Thoracic aorta (tissue), 2 donors: ENCODE measurements at regions not wholly inside any gene's neighbourhood (a gene's known extent, or its start where the extent isn't known, plus 50 kb on each side); places are given as distances from the start of the nearest gene placed in this dataset.

Experiments used
- ATAC-seq: fragments of 150-250 bp; one replicate; pipeline ENCODE4 v1.8.0; 2017; ENCODE audit warnings: low read depth; ENCODE audit not compliant: insufficient number of reproducible peaks, low FRiP score
- DNase-seq: peaks from one replicate; pipeline ENCODE4 v3.0.0-alpha.2; 2020; ENCODE audit warnings: low spot score
- H3K27ac ChIP-seq, 2 donors: fragments of 200-600 bp; sonication (generic); 1 replicate in 1 of 2; 2 replicates in 1 of 2; pipeline ENCODE4 v1.5.1; 2016; ENCODE audit warnings: mild to moderate bottlenecking in 2 of 2, moderate library complexity in 2 of 2
- H3K27me3 ChIP-seq: fragments of 200-600 bp; sonication (generic); replicated peaks from 2 replicates; pipeline ENCODE4 v1.6.0; 2016; ENCODE audit warnings: mild to moderate bottlenecking; ENCODE audit not compliant: insufficient read depth
- H3K36me3 ChIP-seq: fragments of 200-600 bp; sonication (generic); one replicate; pipeline ENCODE4 v1.5.1; 2016
- H3K4me1 ChIP-seq, 2 donors: fragments of 200-600 bp; sonication (generic); 1 replicate in 1 of 2; 2 replicates in 1 of 2; pipeline versions ENCODE4 v1.5.1 to v1.6.0; 2016; ENCODE audit warnings: low read depth in 2 of 2, mild to moderate bottlenecking in 1 of 2; ENCODE audit not compliant: control insufficient read depth in 1 of 2
- H3K4me3 ChIP-seq: fragments of 200-600 bp; sonication (generic); 2 replicates; pipeline ENCODE4 v1.5.1; 2016; ENCODE audit warnings: mild to moderate bottlenecking
- H3K9me3 ChIP-seq: fragments of 200-600 bp; sonication (generic); 2 replicates; pipeline ENCODE4 v1.5.1; 2016
- TF ChIP-seq, protein P1 (sequence below): fragments of 200-600 bp; sonication (generic); IDR thresholded peaks from one replicate; pipeline ENCODE4 v1.5.1; 2019; ENCODE audit warnings: antibody characterized with exemption

DNA sequence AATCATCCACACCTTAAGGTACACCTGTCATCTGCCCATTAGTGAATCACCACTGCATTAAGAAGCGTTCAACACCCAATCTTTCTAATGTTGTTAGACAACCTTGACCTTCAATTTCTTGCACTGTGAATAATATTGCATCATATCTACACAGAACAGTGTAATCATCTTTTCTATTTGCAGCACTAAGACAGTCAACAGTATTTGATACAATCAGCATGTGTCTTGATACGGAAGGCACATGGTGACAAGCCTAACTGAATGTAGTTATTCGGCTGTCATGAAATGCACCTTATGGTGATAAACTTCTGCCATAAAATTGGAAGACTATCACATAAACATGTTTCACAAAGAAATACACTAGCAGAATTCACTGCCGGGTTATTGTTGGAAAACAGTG is 253.9 kb upstream of the THRB start:
- Histone ChIP-seq H3K9me3 (no peaks in the 10 kb centered on the region), H3K36me3 (no peaks in the 10 kb centered on the region), H3K27me3 (no peaks in the 10 kb centered on the region), H3K4me1 (no peaks in the 10 kb centered on the region), H3K4me3 (no peak overlapping the region), H3K27ac (no peak overlapping the region)
- TF ChIP-seq, protein P1, sequence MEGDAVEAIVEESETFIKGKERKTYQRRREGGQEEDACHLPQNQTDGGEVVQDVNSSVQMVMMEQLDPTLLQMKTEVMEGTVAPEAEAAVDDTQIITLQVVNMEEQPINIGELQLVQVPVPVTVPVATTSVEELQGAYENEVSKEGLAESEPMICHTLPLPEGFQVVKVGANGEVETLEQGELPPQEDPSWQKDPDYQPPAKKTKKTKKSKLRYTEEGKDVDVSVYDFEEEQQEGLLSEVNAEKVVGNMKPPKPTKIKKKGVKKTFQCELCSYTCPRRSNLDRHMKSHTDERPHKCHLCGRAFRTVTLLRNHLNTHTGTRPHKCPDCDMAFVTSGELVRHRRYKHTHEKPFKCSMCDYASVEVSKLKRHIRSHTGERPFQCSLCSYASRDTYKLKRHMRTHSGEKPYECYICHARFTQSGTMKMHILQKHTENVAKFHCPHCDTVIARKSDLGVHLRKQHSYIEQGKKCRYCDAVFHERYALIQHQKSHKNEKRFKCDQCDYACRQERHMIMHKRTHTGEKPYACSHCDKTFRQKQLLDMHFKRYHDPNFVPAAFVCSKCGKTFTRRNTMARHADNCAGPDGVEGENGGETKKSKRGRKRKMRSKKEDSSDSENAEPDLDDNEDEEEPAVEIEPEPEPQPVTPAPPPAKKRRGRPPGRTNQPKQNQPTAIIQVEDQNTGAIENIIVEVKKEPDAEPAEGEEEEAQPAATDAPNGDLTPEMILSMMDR, result no peak
- DNase-seq (no peak), ATAC-seq (no peak)

DNA sequence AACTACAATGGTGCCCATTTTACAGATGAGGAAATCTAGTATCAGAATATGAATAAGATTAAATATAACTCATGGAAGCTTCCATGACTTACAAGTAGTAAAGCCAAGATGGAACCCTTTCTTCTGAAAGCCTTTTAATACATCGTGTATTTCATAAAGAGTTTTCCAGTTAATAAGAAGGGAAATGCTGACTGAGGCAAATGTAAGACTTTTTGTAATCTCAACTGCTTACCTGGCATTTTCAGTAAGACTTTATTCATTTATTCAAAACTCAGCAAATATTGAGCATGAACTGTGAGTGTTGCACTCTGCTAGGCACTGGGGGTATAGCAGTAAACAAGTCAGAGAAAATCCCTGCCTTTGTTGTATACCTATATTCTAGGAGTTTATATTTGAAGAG is 256.4 kb upstream of the THRB start:
- TF ChIP-seq, protein P1, result no peak
- no peak for ATAC-seq
- Histone ChIP-seq H3K27me3 (no peaks in the 10 kb centered on the region), H3K4me1 (no peaks in the 10 kb centered on the region), H3K36me3 (no peaks in the 10 kb centered on the region), H3K27ac (no peak overlapping the region), H3K4me3 (no peak overlapping the region), H3K9me3 (no peaks in the 10 kb centered on the region)
- DNase-seq, result no peak

DNA sequence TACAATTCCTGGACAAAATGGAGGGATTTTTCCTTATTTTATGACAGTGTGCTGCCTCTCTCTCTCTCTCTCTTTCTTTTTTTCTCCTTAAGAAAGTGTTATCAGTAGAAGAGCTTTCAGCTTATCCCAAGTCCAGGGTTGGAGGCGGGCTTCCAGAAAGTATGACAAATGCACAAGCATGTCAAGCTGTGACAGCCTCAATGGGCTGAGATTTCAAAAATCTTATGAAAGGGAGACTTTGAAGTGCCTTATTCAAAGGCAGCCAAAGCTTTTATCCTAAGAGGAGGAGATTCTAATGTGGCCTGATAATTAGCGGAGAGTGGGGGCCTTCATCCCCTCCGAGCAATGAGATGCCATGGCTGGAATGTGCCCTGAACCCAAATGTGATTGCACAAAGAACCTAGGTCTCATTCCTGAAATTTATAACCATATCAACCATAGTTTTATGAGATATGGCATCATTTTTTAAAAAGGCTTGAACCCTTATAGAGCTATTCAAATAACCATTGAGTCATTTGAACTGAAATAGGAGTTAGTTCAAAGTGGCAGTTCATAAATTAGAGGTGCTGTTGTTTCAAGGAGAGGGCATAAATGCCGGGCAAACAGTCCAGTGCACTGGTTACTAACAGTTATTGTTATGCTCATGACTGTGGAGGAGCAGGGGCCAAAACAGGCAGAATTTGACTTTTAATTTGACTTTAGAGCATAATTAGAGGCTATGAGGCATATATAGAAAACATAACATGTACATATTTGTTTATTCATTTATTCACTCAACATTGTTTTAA is 261.6 kb upstream of the THRB start:
- ATAC-seq, result no peak
- DNase-seq, result no peak
- Histone ChIP-seq H3K36me3 (no peaks in the 10 kb centered on the region), H3K4me3 (no peak overlapping the region), H3K9me3 (no peaks in the 10 kb centered on the region), H3K27ac (no peak overlapping the region), H3K4me1 (no peaks in the 10 kb centered on the region), H3K27me3 (no peaks in the 10 kb centered on the region)
- TF ChIP-seq, protein P1, result no peak

DNA sequence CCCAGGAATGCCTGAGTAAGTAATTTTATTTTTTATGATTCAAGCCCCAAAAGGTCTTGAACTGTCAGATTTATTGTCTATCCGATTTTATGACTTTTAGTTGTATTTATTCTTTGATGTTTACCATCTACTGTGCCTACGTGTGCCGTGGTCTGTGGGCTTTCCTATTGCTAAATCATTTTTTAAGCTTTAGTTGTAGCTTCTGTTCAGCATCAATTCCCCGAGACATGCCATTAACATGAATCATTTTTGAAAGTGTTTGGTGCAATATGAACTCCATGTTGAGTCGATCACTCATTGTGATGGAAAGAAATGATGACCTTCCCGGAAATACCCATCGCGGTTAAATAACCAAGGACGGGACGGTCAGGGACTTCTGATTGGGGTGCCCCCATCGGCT is 268.7 kb upstream of the THRB start:
- Histone ChIP-seq H3K4me3 (no peak overlapping the region), H3K36me3 (no peaks in the 10 kb centered on the region), H3K9me3 (no peaks in the 10 kb centered on the region), H3K27ac (no peak overlapping the region), H3K4me1 (no peaks in the 10 kb centered on the region), H3K27me3 (no peaks in the 10 kb centered on the region)
- TF ChIP-seq, protein P1, result no peak
- ATAC-seq (no peak), DNase-seq (no peak)

DNA sequence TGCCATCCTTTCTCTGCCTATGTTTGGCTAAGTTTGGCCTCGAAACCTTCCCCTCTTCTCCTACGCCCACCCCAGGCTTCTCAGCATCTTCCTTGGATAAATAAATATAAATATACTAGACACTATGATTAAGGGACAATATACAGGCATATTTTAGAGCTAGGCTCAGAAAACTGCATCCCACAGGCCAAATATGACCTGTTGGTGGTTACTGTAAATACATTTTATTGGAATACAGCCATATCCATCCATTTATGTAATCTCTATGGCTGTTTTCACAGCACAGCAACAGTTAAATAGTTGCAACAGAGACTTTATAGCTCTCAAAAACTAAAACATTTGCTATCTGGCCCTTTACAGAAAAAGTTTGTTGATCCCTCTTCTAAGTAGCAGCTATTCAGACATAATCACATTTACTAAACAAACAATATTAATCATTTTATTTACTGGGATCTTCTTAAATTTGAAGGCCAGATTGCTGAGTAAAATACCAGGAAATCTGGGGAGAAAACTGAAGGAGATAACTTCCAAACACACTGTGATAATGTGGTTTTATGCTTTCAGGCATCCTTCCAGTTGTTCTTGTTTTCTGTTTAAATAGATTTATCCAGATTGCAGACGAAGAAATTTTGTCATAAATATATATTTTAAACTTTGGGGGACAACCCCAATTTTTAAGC is 269.7 kb upstream of the THRB start:
- TF ChIP-seq, protein P1, result no peak
- DNase-seq (no peak), ATAC-seq (no peak)
- H3K27me3 ChIP-seq, result no peaks in the 10 kb centered on the region
- H3K4me1 ChIP-seq, result no peaks in the 10 kb centered on the region
- H3K9me3 ChIP-seq, result no peaks in the 10 kb centered on the region
- no peak overlapping the region for H3K27ac ChIP-seq
- no peaks in the 10 kb centered on the region for H3K36me3 ChIP-seq
- no peak overlapping the region for H3K4me3 ChIP-seq
